DND-41 (cell line): ENCODE measurements at regions not wholly inside any gene's neighbourhood (a gene's known extent, or its start where the extent isn't known, plus 50 kb on each side); places are given as distances from the start of the nearest gene placed in this dataset.

Experiments
- ATAC-seq: fragments of 200-7000 bp; cut with Tn5 transposase; 3 replicates; pipeline ENCODE4 v1.9.1; 2021; ENCODE audit warnings: low read depth; ENCODE audit not compliant: insufficient read depth
- DNase-seq: peaks from one replicate; pipeline ENCODE4 v3.0.0-alpha.2; 2020
- H2AFZ ChIP-seq: 2 replicates; pipeline ENCODE4 v1.6.0; 2012; ENCODE audit warnings: low read depth, low read length
- H3K27ac ChIP-seq: 2 replicates; pipeline ENCODE4 v1.5.1; 2012; ENCODE audit warnings: low read length, inconsistent platforms
- H3K27me3 ChIP-seq: fragments of 200-600 bp; sonication (generic); 2 replicates; pipeline ENCODE4 v1.6.0; 2012; ENCODE audit warnings: low read length, mild to moderate bottlenecking, inconsistent platforms; ENCODE audit not compliant: insufficient read depth, poor library complexity
- H3K36me3 ChIP-seq: 2 replicates; pipeline ENCODE4 v1.5.1; 2012; ENCODE audit warnings: low read length, inconsistent platforms; ENCODE audit not compliant: insufficient read depth
- H3K4me1 ChIP-seq: 2 replicates; pipeline ENCODE4 v1.5.1; 2012; ENCODE audit warnings: mild to moderate bottlenecking, low read length; ENCODE audit not compliant: insufficient read depth
- H3K4me2 ChIP-seq: 2 replicates; pipeline ENCODE4 v1.6.0; 2012; ENCODE audit warnings: mild to moderate bottlenecking, moderate library complexity, low read length, inconsistent platforms; ENCODE audit not compliant: insufficient read depth
- H3K4me3 ChIP-seq, 2 experiments: fragments of 200-600 bp in 1 of 2; shearing (Covaris generic) in 1 of 2; 2 replicates each; pipeline ENCODE4 v1.5.1; 2012 to 2016; ENCODE audit warnings: inconsistent platforms in 2 of 2, low read length in 2 of 2, mild to moderate bottlenecking in 2 of 2, low read depth in 1 of 2, moderate library complexity in 1 of 2
- H3K79me2 ChIP-seq: 2 replicates; pipeline ENCODE4 v1.6.0; 2012; ENCODE audit warnings: low read length, inconsistent platforms; ENCODE audit not compliant: insufficient read depth
- H3K9ac ChIP-seq: 2 replicates; pipeline ENCODE4 v1.6.0; 2012; ENCODE audit warnings: low read depth, mild to moderate bottlenecking, inconsistent platforms, low read length, moderate library complexity
- H3K9me3 ChIP-seq: 2 replicates; pipeline ENCODE4 v1.5.1; 2012; ENCODE audit warnings: low read length, moderate library complexity, mild to moderate bottlenecking, inconsistent platforms; ENCODE audit not compliant: insufficient read depth, severe bottlenecking
- H4K20me1 ChIP-seq: 2 replicates; pipeline ENCODE4 v1.6.0; 2012; ENCODE audit warnings: low read length; ENCODE audit not compliant: insufficient read depth
- EZH2 ChIP-seq: IDR thresholded peaks from 3 replicates; pipeline ENCODE4 v1.6.1; 2012; ENCODE audit warnings: borderline replicate concordance, low read depth, mild to moderate bottlenecking, moderate library complexity, low read length, inconsistent platforms; ENCODE audit not compliant: severe bottlenecking
- TF ChIP-seq, protein P1 (sequence below): IDR thresholded peaks from 2 replicates; pipeline ENCODE4 v1.5.1; 2012; ENCODE audit warnings: borderline replicate concordance, low read length, moderate library complexity, mild to moderate bottlenecking; ENCODE audit not compliant: poor library complexity, severe bottlenecking; ENCODE audit errors: extremely low read depth

- no peak for ATAC-seq
- Histone ChIP-seq H3K9ac (no peak overlapping the region), H3K9me3 (no peaks in the 10 kb centered on the region), H2AFZ (no peak overlapping the region), H3K4me1 (no peaks in the 10 kb centered on the region), H3K79me2 (no peaks in the 10 kb centered on the region), H3K27me3 (no peaks in the 10 kb centered on the region), H3K4me3 (no peak overlapping the region), H3K36me3 (no peaks in the 10 kb centered on the region), H4K20me1 (no peaks in the 10 kb centered on the region), H3K27ac (no peak overlapping the region), H3K4me2 (no peak overlapping the region)
- no peak for DNase-seq
- TF ChIP-seq EZH2, result no peak
- TF ChIP-seq, protein P1, sequence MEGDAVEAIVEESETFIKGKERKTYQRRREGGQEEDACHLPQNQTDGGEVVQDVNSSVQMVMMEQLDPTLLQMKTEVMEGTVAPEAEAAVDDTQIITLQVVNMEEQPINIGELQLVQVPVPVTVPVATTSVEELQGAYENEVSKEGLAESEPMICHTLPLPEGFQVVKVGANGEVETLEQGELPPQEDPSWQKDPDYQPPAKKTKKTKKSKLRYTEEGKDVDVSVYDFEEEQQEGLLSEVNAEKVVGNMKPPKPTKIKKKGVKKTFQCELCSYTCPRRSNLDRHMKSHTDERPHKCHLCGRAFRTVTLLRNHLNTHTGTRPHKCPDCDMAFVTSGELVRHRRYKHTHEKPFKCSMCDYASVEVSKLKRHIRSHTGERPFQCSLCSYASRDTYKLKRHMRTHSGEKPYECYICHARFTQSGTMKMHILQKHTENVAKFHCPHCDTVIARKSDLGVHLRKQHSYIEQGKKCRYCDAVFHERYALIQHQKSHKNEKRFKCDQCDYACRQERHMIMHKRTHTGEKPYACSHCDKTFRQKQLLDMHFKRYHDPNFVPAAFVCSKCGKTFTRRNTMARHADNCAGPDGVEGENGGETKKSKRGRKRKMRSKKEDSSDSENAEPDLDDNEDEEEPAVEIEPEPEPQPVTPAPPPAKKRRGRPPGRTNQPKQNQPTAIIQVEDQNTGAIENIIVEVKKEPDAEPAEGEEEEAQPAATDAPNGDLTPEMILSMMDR, result no peak
Observed at GRCh38 chr2:196534495-196534894, 105.0 kb upstream of the CCDC150 start.

DNA sequence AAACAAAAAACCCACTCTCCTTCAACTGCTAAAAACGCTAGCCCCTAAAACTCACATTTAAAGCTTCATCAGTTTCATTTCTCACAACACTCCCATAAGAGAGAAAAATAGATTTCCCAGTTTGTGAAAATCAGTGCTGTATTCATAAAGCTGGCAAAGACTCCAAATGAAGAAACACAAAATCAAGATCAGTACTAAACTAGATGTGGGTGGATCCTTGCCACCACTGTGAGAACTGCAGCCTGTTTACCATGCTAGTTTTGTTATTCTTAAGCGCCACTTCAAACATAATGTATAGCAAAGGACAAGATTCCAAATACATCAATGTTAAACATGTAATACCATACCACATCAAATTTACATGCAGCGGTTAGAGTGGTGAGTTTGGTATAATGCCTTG lies 104.5 kb upstream of the CCDC150 start:
- Histone ChIP-seq H3K79me2 (no peaks in the 10 kb centered on the region), H3K27me3 (no peaks in the 10 kb centered on the region), H3K4me2 (no peak overlapping the region), H3K4me3 (no peak overlapping the region), H3K36me3 (no peaks in the 10 kb centered on the region), H4K20me1 (no peaks in the 10 kb centered on the region), H2AFZ (no peak overlapping the region), H3K27ac (no peak overlapping the region), H3K9ac (no peak overlapping the region), H3K9me3 (no peaks in the 10 kb centered on the region), H3K4me1 (no peaks in the 10 kb centered on the region)
- DNase-seq, result no peak
- no peak for ATAC-seq
- TF ChIP-seq, protein P1, result no peak
- TF ChIP-seq EZH2, result no peak

DNA sequence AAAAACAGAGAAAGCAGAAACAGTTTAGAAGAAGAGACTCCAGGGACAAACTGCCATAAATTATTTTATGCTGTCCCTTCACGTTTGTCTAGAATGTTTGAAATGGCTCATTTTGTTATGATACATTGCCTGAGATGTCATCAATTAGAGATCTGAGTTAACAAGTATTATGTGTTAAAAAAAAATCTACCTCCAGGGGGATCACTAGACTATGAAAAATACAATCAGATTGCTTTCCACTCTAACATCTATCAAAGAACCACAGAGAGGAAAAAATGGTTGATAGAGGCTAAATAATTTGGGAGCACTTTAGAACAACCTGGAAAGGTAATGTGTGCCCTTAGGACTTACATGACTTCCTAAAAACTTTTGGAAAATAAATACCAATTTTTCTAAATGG lies 103.8 kb upstream of the CCDC150 start:
- Histone ChIP-seq H3K9me3 (no peaks in the 10 kb centered on the region), H3K4me2 (no peak overlapping the region), H3K4me1 (no peaks in the 10 kb centered on the region), H4K20me1 (no peaks in the 10 kb centered on the region), H3K79me2 (no peaks in the 10 kb centered on the region), H3K9ac (no peak overlapping the region), H3K27ac (no peak overlapping the region), H2AFZ (no peak overlapping the region), H3K27me3 (no peaks in the 10 kb centered on the region), H3K36me3 (no peaks in the 10 kb centered on the region), H3K4me3 (no peak overlapping the region)
- ATAC-seq (no peak), DNase-seq (no peak)
- no peak for TF ChIP-seq EZH2
- TF ChIP-seq, protein P1, result no peak

- H3K9ac ChIP-seq, result no peak overlapping the region
- ATAC-seq, result no peak
- TF ChIP-seq, protein P1, result no peak
- TF ChIP-seq EZH2, result no peak
- H3K27ac ChIP-seq, result no peak overlapping the region
- H2AFZ ChIP-seq, result no peak overlapping the region
- no peaks in the 10 kb centered on the region for H3K27me3 ChIP-seq
- H4K20me1 ChIP-seq, result no peaks in the 10 kb centered on the region
- H3K4me3 ChIP-seq, result no peak overlapping the region
- no peaks in the 10 kb centered on the region for H3K79me2 ChIP-seq
- H3K36me3 ChIP-seq, result no peaks in the 10 kb centered on the region
- no peak overlapping the region for H3K4me2 ChIP-seq
- H3K9me3 ChIP-seq, result no peaks in the 10 kb centered on the region
- H3K4me1 ChIP-seq, result no peaks in the 10 kb centered on the region
- DNase-seq, result no peak
Observed at GRCh38 chr2:196537311-196537710, 102.2 kb upstream of the CCDC150 start.
